ENCODE measurements at regions not wholly inside any gene's neighbourhood (a gene's known extent, or its start where the extent isn't known, plus 50 kb on each side); places are given as distances from the start of the nearest gene placed in this dataset.

GRCh38 chr22:34239421-34239820 is 319.1 kb upstream of the LARGE1 start:
- Mint-ChIP-seq H3K4me3 (ENCODE audit: unreplicated experiment) (no peak overlapping the region), H3K27ac (ENCODE audit: low read depth, unreplicated experiment) (no peak overlapping the region), H3K36me3 (ENCODE audit: insufficient read depth, unreplicated experiment) (no peaks in the 10 kb centered on the region), H3K9me3 (ENCODE audit: unreplicated experiment) (peaks cover 40% of the 10 kb centered on the region), H3K27me3 (ENCODE audit: insufficient read depth, unreplicated experiment) (no peaks in the 10 kb centered on the region), H3K4me1 (ENCODE audit: insufficient read depth, unreplicated experiment) (no peaks in the 10 kb centered on the region)
- ChIA-PET CTCF (no interaction called here), POLR2A (no interaction called here)
- no TSS peak for BruUV-seq (replicated peaks)
- no peak for DNase-seq (ENCODE audit: unreplicated experiment)
- intact Hi-C loops (cut with micrococcal nuclease): no loop called here
- no peak for TF ChIP-seq CTCF (IDR thresholded peaks at IDR 0.05; ENCODE audit: unreplicated experiment)

GRCh38 chr22:34243023-34243422 is 322.7 kb upstream of the LARGE1 start:
- POLR2A ChIA-PET: no interaction called here

GRCh38 chr22:34255042-34255441 is 334.8 kb upstream of the LARGE1 start:
- intact Hi-C loops (cut with micrococcal nuclease): no loop called here
- Mint-ChIP-seq H3K9me3 (ENCODE audit: unreplicated experiment) (peaks cover 60% of the 10 kb centered on the region), H3K27me3 (ENCODE audit: insufficient read depth, unreplicated experiment) (no peaks in the 10 kb centered on the region), H3K36me3 (ENCODE audit: insufficient read depth, unreplicated experiment) (no peaks in the 10 kb centered on the region), H3K4me3 (ENCODE audit: unreplicated experiment) (no peak overlapping the region), H3K27ac (ENCODE audit: low read depth, unreplicated experiment) (no peak overlapping the region), H3K4me1 (ENCODE audit: insufficient read depth, unreplicated experiment) (no peaks in the 10 kb centered on the region)
- TF ChIP-seq CTCF (IDR thresholded peaks at IDR 0.05; ENCODE audit: unreplicated experiment): no peak
- CTCF ChIA-PET: no interaction called here
- no TSS peak for BruUV-seq (replicated peaks)
- POLR2A ChIA-PET: no interaction called here
- no peak for DNase-seq (ENCODE audit: unreplicated experiment)

More at GRCh38 chr22:34243023-34243422, 322.7 kb upstream of the LARGE1 start:
- Mint-ChIP-seq H3K27me3 (ENCODE audit: insufficient read depth, unreplicated experiment) (no peaks in the 10 kb centered on the region), H3K36me3 (ENCODE audit: insufficient read depth, unreplicated experiment) (no peaks in the 10 kb centered on the region), H3K4me1 (ENCODE audit: insufficient read depth, unreplicated experiment) (no peaks in the 10 kb centered on the region), H3K4me3 (ENCODE audit: unreplicated experiment) (no peak overlapping the region), H3K9me3 (ENCODE audit: unreplicated experiment) (peaks cover 40% of the 10 kb centered on the region), H3K27ac (ENCODE audit: low read depth, unreplicated experiment) (no peak overlapping the region)
- intact Hi-C loops (cut with micrococcal nuclease): no loop called here
- CTCF ChIA-PET: no interaction called here
- no peak for TF ChIP-seq CTCF (IDR thresholded peaks at IDR 0.05; ENCODE audit: unreplicated experiment)
- no peak for DNase-seq (ENCODE audit: unreplicated experiment)
- no TSS peak for BruUV-seq (replicated peaks)

- no peaks in the 10 kb centered on the region for H3K27me3 Mint-ChIP-seq (ENCODE audit: insufficient read depth, unreplicated experiment)
- peaks cover 38% of the 10 kb centered on the region for H3K9me3 Mint-ChIP-seq (ENCODE audit: unreplicated experiment)
- no peaks in the 10 kb centered on the region for H3K36me3 Mint-ChIP-seq (ENCODE audit: insufficient read depth, unreplicated experiment)
- no peak for TF ChIP-seq CTCF (IDR thresholded peaks at IDR 0.05; ENCODE audit: unreplicated experiment)
- H3K27ac Mint-ChIP-seq (ENCODE audit: low read depth, unreplicated experiment): no peak overlapping the region
- intact Hi-C loops (cut with micrococcal nuclease): no loop called here
- no peak overlapping the region for H3K4me3 Mint-ChIP-seq (ENCODE audit: unreplicated experiment)
- ChIA-PET CTCF (no interaction called here), POLR2A (no interaction called here)
- no peaks in the 10 kb centered on the region for H3K4me1 Mint-ChIP-seq (ENCODE audit: insufficient read depth, unreplicated experiment)
- no TSS peak for BruUV-seq (replicated peaks)
- no peak for DNase-seq (ENCODE audit: unreplicated experiment)
Observed at GRCh38 chr22:34278121-34278520, 357.8 kb upstream of the LARGE1 start.

Data from MCF 10A (cell line).